ENCODE measurements at regions not wholly inside any gene's neighbourhood (a gene's known extent, or its start where the extent isn't known, plus 50 kb on each side); places are given as distances from the start of the nearest gene placed in this dataset.
"Not testable (repeated sequence)": the region's sequence is repeated elsewhere in the genome, so short reads cannot be mapped to it uniquely, and the experiment has no call there.

DNA sequence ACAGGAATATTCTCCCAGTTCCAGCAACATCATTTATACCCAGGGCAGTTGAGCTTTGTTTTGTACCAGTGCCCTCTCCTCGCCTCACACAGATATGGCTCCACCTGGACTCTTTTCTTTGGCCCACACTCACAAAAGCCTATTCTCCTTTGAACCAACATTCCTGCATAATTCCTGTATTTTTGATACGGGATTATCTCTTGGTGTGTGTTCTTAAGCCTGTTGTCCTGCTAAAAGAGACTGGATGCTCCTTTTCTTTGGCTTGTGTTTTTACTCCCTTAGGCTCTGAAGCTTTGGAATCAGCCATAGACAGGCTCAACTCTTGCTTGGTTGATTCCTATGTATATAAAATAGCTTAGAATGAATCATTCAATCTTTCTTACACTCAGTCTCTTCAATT lies 305.4 kb upstream of the SATB1 start:
- no peak for DNase-seq (ENCODE audit: low read depth)

DNA sequence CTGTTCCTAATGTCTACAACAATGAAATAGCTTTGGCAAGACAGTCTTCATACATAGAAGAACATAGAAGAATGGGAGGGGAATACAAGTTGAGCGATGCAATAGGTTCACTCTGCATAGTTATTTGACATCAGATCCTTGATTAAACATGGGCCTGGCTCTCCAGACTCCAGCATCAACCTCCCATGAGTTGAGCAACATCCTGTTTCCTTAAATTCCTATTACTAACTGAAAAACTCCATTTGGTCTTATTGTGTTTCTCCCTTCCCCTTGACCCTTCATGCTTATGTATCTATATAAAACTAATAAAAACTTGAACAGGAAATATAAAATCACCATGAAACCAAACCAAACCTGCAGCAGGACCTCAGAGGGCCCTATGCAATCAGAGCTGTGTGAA lies 304.5 kb upstream of the SATB1 start:
- DNase-seq (ENCODE audit: low read depth) = no peak

DNA sequence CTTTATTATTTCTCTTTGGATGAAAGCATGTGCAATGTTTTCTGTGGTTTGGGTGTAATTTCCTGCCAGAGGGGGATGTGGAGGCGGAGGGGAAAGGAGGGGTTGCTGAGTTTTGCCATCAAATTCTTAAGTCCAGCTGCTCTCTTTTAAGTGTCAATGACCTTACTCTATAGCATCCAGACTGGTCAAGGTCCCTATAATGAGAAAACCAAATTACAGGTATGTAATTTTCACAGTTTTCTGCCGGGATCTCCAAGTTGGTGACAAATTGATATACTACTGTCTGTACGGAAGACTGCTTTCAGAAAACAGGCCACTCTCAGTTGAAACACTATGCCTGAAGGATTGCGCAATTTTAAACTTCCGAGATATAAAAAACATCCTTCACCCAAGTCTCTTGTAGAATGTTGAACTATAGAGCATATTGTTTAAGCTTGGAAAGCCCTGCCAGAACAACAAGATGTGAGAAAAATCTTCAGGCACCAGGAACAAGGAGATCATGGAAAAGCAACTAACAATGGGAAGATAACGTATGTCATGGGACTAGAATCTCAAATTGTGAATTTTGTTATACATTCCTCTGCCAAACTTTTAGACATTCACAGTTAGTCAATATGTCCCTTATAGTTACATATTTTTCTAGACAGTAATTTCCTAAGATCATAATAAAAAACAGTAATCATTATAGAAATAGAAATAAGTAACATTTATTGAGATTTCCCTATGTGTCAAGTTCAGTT lies 300.7 kb upstream of the SATB1 start:
- DNase-seq (ENCODE audit: low read depth) = no peak

DNA sequence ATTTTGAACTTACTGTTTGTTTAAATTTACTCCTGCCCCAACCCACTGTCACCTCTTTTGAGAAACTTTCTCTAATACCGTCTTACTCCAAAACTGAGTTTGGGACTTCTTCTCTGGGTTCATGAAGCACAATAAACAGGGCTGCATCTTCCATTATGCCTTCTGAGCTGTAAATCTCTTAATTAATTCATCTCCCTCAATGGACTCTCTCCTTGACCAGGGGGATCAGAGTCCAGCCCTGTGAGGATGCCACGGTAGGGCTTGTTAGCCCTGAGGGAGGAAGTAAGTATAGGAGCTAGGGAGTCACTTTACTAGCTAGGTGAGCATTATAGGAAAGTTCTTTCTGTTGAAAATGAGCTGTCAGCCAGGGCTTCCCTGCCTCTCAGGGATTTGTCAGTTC lies 299.3 kb upstream of the SATB1 start:
- no peak for DNase-seq (ENCODE audit: low read depth)

DNA sequence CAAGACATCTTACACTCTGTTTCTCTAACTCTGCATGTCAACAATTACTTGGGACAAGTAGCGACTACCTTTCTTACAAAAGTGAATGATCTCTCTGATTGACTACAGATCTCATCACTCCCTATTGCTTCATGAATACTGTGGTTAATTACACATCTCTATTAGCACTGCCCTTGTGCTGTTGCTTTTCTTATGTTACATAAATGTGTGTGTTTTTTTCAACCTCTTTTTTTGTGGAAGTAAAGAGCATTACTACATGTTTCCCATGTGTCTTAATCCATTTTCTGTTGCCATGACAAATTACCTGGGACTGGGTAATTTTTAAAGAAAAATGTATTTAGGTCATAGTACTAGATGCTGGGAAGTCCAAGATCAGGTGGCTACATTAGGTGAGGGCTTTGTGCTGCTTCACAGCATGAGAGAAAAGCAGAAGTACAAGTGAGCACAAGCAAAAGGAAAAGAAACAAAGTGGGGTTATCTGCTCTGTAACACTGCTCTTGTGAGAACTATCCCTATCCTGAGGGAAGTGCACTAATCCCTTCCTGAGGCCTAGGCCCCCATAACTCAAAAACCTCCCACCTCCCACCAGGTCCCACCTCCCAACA lies 298.2 kb upstream of the SATB1 start:
- no peak for DNase-seq (ENCODE audit: low read depth)

DNA sequence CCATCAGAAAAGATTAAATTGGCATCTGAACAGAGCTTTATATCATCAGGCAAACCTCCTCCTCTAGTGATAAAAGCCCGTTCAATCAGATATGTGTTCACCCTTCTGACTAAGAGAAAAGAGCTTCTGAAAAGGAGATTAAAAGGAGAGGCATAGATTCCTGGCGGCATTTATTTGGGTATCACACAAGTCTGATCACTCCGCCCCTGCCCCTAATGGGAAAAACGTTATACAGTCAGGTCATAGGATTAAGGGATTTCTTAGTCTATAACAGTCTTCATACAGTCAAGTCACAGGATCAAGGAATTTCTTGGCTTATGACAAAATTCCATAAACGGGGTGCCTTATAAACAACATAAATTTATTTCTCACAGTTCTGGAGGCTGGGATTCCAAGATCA lies 295.4 kb upstream of the SATB1 start:
- DNase-seq (ENCODE audit: low read depth) = no peak

DNA sequence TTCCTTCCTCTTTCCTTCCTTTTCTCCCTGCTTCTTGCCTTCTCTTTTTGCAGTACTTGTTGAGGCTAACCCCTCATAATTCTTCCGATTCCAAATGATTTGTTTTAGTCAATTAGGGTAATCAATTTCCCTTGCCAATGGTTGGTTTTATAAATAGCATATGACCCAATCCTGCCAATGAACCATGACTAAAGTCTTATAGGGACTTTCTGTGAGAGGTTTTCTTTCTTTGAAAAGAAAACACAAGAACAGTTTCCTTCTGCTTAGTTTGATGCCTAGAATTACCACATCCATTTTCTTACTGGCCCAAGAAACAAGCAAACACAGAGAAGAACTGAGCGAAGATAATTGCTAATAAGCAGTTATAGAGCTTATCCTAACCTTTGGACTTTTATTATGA lies 292.5 kb upstream of the SATB1 start:
- DNase-seq (ENCODE audit: low read depth) = no peak

DNA sequence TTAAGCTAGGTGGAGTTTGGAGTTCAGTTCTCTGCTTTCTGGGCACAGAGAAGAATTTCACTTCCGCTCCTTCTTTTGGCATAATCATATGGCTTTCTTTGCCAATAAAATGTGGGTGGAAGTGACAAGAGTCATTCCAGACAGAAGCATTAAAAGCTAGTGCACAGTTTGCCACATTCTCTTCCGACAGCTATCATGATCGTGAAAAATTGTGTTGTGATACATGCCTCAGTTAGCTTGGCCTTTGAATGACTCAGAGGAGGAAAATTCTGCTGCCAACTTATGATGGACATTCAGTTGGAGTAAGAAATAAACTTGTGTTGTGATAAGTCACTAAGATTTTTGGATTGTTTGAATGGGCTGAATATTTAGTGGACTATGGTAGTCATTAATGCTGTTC lies 291.7 kb upstream of the SATB1 start:
- no peak for DNase-seq (ENCODE audit: low read depth)

DNA sequence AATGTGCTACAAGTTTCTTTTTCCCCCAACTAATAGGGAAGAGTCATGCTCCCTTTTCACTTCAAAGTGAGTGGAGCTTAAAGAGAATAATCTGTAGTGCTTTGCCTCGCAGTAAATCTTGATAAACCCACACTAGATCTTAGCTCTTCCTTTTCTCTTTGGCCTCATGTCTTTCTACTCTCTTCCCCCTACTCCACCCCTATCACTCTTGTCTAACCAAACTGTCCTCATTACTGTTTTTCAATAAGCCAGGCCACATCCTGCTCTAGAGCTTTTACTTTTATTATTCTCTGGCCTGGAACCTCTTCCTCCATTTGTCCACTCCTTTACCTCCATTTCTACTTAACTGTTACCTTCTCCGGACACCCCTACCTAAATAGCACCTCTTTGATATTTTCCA lies 291.0 kb upstream of the SATB1 start:
- no peak for DNase-seq (ENCODE audit: low read depth)

DNA sequence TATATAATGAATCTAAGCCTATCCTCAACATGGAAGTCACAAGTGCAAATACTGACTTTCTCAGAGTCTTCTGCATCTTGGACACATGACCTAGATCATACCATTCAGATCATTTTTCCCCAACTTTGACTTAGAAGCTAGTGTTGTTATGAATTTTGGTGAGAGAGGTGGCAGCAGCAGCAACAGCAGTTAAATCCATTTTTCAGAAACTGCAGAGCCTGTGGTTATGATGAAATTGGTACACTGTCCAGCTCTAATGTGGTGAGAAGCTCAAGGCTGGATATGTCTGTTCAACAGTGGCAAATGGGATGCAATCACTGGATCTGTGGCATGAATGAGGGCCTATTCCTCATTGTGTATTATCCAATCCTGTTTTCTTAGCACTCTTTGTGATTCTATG lies 290.1 kb upstream of the SATB1 start:
- no peak for DNase-seq (ENCODE audit: low read depth)

DNA sequence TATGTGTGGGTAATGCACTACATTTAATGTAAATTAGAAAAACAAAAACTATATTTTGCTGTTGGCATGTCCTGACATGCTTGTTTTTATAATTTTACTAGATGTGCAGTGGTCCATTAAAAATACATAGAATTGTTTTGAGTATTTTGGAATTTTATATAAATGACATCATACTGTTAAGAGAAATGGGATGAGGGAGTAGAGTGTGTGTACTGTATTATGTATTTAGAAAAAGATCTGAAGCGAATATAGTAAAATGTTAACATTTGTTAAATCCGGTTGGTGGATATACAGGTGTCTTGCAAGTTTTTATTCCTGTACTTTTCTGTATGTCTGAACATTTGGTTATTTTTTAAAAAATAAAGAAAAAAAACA lies 288.4 kb upstream of the SATB1 start:
- DNase-seq (ENCODE audit: low read depth) = no peak

DNA sequence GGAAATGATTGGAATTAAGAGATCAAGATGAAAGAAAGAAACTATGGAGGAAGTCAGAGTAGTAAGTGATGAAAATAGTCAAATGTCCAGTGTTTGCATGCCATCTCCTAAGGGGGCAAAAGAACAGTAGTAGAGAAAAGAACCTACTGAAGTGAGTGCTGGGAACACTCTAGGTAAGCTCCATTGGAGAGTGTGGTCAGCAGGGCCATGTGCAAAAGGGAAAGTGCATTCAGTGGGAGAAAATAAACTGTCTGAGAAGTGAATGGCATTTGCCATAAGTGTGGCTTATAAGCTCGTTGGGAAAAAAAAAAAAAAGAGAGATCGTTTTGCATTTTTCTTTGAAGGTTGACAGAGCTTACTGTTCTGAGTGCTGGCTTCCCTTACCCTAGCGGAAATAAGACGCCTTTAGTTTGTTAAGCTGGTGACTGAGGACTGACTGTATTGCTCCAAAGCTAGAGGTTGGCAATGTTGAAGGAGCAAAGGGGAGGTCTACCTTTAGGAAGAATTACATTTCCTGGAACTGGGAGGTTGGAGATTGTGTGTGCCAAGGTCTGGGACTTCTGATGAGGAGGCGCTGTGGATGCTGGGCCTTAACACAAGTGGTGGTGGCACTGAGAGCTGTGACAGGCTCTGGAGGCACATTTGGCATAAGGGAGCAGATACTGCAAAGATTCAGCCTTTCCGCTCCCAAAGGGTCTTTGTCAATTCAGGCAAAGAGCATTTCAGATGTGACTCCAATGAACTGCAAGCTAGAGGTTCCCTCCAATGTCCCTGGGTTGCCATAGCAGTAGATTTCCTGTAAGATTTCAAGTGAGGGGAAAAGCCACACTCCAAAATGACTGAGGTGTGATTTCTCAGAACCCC lies 287.8 kb upstream of the SATB1 start:
- no peak for DNase-seq (ENCODE audit: low read depth)

DNA sequence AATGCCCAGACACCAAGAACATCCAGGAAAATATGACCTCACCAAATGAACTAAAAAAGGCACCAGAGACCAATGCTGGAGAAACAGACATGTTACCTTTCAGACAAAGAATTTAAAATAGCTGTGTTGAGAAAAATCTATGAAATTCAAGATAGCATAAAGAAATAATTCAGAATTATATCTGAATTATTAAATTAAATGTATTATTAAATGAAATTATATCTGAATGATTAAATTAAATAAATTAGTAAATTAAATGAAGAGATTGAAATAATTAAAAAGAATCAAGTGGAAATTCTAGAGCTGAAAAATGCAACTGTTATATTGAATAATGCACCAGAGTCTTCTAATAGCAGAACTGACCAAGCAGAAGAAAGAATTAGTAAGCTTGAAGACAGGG lies 279.2 kb upstream of the SATB1 start:
- no peak for DNase-seq (ENCODE audit: low read depth)

DNA sequence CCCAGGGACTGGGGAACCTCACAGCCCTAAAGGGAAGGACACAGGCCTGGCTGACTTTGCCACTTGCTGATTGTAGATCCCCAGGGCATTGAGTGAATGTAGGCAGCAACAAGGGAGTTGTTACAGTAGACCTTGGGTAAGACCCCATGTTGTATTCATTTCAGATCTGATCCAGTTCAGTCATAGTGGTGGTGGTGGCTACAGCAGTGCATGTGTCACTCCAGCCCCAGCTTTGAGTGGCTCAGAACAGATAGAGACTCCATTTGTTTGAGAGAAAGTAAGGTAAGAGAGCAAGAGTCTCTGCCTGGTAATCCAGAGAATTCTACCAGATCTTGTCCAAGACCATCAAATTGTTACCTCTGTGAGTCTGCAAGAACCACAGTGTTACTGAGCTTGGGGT lies 278.7 kb upstream of the SATB1 start:
- DNase-seq (ENCODE audit: low read depth) = no peak

DNA sequence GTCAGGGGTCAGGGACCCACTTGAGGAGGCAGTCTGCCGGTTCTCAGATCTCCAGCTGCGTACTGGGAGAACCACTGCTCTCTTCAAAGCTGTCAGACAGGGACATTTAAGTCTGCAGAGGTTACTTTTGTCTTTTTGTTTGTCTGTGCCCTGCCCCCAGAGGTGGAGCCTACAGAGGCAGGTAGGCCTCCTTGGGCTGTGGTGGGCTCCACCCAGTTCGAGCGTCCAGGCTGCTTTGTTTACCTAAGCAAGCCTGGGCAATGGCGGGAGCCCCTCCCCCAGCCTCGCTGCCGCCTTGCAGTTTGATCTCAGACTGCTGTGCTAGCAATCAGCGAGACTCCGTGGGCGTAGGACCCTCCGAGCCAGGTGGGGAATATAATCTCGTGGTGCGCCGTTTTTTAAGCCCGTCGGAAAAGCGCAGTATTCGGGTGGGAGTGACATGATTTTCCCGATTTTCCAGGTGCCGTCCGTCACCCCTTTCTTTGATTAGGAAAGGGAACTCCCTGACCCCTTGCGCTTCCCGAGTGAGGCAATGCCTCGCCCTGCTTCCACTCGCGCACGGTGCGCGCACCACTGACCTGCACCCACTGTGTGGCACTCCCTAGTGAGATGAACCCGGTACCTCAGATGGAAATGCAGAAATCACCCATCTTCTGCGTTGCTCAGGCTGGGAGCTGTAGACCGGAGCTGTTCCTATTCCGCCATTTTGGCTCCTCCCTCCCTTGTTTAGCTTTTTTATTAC lies 268.6 kb upstream of the SATB1 start:
- not testable (repeated sequence) for DNase-seq (ENCODE audit: low read depth)

DNA sequence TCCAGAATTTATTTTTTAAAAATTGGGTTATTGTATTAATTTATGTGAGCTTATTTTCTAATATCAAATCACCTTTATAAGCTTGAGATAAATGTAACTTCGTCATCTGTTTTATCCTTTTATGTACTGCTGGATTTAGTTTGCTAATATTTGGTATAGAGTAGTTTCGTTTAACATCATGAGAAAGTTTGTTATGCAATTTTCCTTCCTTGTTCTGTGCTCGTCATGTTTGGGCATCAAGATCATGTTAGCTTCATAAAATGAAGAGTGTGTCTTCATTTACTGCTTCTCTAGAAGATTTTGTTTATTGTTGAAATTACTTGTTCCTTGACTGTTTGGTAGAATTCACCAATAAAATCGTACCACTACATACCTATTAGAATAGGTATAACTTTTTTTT lies 262.1 kb upstream of the SATB1 start:
- DNase-seq (ENCODE audit: low read depth) = no peak

DNA sequence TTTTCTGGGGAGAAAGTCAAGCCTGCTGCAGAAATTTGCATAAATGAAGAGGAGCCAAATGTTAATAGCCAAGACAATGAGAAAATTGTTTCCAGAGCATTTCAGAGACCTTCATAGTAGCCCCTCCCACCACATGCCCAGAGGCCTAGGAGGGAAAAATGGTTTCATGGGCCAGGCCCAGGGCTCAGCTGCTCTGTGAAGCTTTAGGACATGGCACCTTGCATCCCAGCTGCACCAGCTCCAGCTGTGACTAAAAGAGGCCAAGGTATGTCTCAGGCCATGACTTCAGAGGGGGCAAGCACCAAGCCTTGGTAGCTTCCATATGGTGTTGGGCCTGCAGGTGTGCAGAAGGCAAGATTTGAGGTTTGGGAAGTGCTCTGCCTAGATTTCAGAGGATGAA lies 258.8 kb upstream of the SATB1 start:
- DNase-seq (ENCODE audit: low read depth) = no peak

DNA sequence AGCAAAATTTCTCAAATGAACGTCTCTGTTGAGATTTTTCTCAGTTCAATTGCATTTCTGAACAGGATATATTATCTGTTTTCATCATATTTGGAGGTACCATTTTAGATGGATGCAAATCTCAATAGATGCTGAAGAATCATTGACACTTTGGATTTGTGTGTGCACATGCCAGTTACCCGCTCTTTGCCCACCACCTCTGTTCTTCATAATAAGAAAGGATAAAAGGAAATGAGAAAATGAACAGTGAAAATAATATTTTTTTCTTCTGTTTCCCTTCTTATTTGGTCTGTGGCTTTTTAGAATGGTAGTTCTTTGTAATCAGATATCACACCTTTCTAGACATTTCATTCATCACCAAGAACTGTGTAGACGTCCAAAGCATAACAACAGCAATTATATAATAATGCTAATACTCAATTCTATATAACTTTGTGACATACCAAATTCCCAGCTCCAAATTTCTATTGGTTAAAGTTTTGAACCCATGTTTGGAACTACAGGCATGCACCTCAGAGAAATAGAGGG lies 256.7 kb upstream of the SATB1 start:
- DNase-seq (ENCODE audit: low read depth) = no peak

DNA sequence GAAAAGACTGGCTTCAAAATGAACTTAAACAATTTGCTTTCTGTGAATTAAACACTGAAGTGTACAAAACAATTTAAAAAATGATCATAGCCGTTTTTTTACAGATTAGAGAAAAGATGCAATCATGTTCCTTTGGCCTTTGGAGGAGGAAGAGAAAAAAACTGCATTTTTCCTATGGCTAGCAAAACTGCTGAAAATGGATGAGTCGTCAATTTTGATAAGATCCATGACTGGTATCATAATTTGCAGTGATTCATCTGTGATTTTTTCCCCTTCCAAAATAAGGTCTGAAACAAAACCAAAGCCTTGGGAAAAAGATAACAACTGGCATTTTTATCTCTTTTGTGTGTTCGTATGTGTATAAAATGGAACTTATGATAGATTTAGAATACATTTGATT lies 255.6 kb upstream of the SATB1 start:
- DNase-seq (ENCODE audit: low read depth) = no peak

DNA sequence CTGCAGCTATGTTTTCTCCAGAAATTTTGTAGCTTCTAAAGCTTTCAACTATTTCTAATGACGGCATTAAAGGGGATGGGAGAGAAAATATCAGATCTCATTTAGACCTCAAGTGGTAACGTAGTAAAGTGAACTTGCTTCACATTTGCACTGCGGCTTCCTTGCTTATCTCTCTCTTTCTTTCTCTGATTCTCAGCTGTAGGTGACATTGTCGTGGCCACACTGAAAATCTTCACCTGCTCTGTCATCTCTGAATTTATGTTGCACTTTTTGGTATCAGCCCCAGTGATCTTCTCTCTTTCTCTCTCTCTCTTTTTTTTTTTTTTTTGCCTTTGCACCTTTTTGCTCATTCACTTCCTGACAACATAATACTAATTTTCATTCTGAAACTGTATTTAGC lies 254.1 kb upstream of the SATB1 start:
- DNase-seq (ENCODE audit: low read depth) = no peak

DNA sequence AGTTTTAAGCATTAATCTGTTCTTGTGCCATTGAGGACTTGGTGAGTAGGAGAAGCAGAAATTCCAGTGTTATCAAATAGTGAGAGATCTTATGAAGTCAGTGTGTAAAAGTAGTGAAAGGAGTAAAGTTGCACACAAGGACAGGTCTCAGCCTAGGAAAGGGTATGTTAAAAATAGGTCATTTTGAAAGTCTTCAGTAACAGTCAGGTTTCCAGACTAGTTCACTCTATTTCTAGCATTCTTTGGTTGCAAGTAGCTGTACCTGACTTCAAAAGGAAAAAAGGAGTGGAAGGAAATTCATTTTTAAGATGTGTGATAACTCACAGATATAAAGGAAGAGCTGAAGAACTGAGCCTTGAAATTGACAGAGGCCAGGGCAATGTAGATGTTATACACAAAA lies 250.1 kb upstream of the SATB1 start:
- no peak for DNase-seq (ENCODE audit: low read depth)

DNA sequence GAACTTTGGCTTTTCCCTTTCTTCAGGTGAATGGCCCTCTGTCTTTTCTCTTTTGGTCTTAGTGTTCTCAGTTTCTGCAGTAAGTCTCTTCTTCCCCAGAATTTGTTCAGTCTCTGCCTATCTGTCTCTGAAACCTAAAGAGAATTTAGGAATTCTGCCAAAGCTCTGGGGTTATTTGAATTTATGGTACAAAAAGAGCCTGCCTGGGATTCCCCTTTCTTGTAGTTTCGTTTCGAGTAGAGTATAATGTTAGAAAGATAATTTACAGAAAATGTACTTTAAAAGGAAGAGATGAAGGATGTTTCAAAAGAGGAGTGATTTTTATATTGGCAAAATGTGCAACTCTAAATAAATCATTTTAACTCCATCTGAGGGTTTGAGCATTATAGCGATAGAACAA lies 247.4 kb upstream of the SATB1 start:
- DNase-seq (ENCODE audit: low read depth) = no peak
